NCI-H1048 (cell line): ENCODE measurements at regions not wholly inside any gene's neighbourhood (a gene's known extent, or its start where the extent isn't known, plus 50 kb on each side); places are given as distances from the start of the nearest gene placed in this dataset.

Experiments used
- DNase-seq: peaks from one replicate; lab custom pipeline; 2025; lab: John Stamatoyannopoulos, UW

DNA sequence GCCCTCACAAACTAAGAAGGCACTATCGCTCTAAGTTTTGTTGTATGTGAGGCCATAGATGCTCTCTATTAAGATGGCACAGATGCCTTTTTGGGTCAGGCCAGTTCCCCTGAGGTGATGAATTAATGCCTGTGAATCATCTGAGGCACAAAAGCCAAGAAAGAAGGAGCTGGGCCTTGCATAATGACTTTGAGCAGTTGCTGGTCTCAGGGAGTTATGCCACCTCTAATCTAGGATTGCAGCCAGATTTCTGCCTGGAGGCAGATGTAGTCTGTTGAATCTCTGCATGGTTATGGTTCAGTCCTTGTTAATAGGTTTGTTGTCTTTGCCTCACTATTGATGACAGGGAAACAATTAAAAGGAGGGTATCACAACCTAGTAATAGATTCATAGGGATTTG lies 168.1 kb upstream of the CHRM3 start:
- no peak for DNase-seq

DNA sequence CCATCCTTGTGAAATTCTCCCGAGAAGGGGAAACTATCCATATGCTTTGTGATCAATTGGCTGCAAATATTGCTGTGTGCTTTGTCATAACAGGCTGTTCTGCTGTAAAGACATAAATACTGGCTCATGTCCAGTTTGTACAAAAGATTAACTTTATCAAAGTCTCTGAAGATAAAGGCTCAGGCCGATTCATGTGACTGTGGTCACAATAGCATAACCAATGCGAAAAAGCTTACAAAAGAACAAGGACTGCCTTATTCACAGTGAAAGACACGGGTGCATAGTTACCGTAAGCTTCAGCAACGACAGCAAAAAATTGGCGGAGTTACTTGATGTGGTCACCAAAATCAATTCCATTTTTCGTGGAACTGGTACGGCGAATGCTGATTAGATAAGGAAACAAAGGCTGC lies 173.6 kb upstream of the CHRM3 start:
- no peak for DNase-seq

DNA sequence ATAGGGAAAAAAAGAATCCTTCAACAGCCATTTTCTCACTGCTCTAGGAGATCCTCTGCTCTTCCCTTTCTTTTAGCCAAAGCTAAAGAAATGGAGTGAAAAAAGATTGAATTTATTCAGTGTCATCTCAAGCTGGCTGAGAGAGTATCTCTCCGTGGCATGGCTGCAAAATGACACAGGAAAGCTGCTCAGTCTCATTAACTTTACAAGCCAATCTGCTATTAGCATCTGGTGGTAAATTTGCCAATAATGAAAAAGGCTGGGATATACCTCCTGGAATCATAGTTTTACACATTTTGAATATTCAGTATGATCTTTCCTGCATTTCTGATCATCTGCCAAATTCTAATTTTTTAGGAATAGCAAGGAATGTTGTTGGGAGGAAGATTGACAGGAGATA lies 176.8 kb upstream of the CHRM3 start:
- no peak for DNase-seq

DNA sequence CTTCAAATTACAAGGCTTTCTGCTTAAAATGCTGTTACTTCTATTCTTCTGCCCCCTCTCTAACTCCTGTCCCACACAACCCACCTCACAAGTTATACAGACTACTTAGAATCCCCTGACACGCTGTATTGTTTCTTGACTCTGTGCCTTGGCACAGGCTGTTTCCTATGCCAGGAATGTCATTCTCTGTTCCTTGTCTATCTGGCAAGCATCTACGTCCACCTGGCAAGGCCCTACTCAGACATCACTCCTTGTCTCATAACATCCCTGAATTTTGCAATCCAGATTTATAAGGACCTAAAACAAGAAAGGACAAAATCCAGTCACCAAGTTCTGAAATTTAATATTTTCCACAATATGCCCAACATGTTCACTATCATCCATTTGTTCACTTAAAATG lies 182.0 kb upstream of the CHRM3 start:
- DNase-seq: no peak

DNA sequence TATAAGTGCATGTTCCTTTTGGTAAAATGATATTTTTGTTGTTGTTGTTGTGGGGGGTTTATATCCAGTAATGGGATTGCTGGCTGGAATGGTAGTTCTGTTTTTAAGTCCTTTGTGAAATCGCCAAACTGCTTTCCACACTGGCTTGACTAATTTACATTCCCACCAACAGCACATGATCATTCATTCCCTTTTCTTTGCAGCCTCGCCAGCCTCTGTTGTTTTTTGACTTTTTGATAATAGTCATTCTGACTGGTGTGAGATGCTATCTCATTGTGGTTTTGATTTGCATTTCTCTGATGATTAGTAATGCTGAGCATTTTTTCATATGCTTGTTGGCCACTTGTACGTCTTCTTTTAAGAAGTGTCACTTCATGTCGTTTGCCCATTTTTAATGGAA lies 188.5 kb upstream of the CHRM3 start:
- DNase-seq: no peak

DNA sequence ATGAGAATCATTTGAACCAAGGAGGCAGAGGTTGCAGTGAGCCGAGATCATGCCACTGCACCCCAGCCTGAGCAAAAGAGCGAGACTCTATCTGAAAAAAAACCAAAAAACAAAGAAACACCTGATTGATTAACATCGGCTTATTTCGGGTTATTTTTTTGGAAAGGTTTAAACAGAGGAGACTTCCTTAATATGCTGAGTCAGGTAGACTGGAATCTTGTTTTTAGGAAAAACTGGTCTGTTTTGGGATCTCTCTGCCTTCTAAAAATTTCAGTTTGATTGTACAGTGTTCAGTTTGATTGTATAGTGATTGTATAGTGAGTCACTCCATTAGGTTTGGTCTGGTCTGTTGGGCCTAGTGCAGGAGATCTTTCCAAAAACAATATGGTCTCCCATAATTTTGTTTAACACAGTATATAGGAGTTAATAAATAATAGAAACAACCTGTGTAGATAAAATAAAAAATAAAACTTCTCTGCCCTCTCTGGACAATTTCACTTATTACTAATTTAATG lies 196.3 kb upstream of the CHRM3 start:
- no peak for DNase-seq

DNA sequence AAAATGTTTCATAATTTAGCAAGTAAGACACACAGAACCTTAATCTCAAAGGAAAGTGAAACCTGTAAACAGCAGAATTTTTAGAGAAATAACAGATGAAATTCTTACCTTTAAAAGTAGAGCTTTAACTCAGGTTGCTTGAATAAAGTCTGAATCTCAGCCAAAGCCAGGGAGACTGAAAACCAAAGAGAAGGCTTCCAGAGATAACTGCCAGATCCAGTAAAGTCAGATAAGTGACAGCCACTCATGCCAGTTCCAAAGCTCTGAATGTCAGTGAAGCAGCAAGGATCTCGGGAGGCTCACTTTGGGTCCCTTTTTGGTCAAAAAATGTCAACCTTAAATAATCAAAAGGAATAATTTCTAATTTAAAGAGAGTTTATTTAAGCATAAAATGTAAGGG lies 199.9 kb upstream of the CHRM3 start:
- no peak for DNase-seq

DNA sequence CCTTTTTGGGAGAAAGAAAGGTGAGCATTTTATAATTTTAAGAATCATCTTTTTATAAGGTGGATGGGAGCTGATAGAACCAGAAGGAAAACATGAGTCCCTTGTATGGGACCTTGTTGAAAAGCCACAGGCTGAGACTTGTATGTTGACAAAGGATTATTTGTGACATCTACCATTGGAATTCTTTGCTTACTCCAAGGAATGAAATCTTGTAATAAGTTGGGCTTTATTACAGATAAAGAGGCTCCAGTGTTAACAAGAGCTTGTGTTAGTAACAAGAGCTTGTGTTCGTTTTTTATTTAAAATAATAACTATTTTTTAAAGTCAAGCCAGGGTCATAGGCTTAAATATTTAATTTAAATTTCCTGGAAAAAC lies 201.1 kb upstream of the CHRM3 start:
- no peak for DNase-seq

DNA sequence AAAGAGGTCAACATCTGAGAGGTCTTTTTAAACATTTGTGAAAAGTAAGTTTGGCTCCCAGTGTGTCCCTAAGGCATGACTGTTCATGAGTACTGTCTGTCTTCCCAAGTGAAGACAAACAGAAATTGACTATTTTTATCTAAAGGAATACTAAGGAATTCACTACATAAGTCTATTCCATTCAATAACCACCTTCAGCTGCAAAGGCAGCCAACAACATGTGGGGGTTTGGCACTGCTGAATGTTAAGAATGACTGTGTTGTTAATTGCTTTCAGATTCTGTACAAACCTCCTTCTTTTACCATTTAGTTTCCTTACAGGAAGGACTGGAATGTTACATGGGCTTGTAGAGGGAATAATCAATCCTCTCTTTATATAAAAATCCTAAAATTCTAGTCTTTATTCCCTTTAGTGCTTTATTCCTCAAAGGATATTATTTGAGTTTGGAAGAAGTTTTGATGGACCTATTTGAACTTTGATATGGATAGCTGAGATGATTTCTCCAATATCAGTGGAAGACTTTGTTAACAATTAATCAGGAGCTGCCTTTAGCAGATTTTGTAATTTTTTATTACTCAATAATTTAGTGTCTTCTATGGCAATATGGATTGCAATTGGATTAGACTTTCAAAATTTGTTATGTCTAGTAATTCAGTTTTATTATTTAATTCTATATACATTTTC lies 201.7 kb upstream of the CHRM3 start:
- no peak for DNase-seq

DNA sequence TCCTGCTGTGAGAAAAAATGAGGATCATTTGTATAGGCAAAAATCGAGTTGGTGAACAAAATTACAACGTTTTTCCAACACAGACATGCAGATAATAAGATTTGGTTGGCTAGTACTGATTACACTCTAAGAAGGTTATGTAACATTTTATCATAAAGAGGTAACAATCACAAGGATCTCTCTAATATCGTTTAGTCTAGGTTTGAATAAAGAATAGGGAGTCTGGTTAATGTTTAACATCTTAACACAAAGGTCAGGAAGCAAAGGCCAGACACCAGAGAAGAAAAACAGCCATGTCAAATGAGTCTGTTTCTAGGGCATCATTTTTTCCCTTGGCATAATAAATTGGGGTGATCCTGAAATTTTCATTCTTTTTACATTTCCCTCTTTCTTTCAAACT lies 207.4 kb upstream of the CHRM3 start:
- DNase-seq: no peak

DNA sequence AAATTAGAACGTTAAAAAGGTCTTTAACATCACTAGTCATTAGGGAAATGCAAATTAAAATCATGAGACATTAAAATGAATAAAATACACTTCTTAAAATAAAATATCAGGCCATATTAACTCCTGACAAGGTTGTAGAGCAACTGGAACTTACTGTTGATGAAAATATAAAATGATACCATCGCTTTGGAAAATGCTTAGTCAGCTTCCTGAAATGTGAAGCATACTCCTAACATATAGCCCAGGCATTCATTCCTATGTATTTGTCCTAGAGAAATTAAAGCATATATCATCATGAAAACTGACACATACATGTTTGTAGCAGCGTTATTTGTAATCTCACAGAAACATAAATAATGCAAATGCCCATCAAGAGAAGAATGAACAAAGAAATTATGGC lies 211.5 kb upstream of the CHRM3 start:
- no peak for DNase-seq

DNA sequence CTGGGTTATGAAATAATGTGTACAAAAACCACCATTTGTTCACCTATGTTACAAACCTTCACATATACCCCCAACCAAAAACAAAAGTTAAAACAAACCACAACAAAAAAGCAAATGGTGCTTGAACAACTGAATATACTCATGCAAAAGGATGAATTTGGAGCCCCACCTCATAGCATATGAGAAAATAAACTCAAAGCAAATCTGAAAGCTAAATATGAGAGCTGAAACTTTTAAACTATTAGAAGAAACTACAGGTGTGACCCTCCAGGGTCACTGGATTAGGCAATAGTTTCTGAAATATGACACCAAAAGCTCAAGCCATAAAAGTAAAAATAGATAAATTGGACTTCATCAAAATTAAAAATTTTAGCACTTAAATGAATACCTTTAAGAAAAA lies 215.5 kb upstream of the CHRM3 start:
- no peak for DNase-seq

DNA sequence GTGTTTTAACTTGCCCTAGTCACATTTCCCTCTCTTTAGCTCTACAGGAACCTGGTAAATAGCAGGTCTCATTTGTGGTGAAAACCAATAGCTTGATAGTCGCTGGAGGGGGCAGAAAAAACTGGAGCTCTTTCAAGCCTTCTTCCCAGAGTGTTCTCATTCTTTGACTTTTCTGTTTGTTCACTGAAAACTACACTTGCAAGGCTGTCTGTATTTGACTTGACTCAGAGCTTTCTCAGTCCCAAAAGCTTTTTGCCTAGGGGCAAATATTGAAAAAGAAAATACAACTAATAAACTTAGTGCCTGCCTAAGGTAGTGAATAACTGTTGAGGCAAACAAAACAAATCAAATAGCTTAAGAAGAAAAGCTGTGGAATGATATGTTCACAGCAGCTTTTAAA lies 217.1 kb upstream of the CHRM3 start:
- DNase-seq: no peak

DNA sequence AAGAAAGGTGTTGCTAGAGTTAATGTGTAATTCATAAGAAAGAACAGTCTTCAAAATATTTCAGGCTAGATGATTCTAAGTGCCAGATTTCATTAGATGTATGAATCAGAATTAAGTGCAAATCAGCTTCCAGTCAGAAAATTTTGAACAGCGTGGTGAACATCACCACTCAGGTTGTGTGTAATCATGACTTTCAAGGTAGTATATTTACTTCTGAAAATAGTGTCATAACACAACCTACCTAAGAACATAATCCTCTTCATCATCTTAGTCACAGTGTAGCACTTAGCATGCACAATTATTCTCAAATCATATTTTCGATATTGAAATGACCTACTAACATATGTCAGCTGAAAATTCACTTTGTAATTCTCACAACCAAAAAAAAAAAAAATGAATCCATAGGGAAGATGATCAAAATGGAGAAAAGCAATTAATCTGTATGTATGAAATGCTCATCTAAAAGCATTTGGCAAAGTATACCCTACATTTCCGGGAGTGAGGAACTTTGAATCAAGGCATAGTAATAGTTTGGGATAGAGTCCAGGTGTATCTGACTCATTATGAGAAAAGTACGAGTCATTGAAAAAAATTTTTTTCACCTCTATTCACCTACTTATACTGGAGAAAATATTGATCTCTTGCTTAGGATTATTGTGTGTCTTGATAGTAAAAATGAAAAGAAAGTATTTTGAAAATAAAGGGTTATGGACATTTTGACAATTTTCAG lies 221.8 kb upstream of the CHRM3 start:
- no peak for DNase-seq

DNA sequence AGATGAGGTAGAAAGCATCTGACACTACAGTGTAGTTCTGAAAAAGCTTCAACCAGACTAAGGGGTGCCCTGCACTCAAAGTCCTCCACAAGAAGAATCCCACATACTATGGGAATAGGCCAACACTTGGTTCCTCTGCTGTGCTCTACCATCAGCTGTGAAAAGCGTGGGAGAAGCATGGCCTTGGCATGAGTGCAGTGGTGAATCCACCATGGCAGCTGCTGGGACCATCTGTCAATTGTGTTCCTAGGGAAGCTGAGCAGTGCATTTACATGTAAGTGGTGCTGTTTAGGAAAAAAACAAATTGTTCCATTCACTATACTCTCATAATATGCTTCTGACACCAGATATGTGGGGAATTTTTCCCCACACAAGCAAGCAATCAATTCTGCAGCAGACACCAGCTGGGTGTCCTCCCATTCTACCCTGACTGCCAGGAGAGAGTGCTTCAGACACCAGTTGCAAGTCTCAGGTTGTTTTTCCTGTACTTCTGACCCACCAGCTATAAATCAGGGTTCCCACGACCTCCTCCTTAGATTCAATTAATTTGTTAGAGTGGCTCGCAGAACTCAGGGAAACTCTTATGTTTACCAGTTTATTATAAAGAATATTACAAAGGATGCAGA lies 230.8 kb upstream of the CHRM3 start:
- no peak for DNase-seq

DNA sequence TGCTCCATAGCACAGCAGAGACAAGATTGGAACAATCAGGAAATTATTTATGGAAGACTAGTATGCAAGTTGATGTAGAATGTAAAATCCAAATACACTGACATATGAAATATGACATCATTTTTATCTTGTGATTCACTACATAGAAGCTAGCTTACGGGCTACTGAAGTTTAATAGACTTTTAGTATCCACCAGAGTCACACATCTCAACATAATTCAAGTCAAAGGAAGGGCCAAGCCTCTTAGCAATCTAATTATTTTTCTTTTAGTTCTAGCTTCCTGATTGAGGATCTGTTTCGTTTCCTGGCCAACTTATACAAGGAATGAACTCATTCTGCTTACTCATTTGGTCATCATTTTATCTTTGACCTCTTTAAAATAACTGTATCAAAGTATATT lies 234.4 kb upstream of the CHRM3 start:
- DNase-seq: no peak

DNA sequence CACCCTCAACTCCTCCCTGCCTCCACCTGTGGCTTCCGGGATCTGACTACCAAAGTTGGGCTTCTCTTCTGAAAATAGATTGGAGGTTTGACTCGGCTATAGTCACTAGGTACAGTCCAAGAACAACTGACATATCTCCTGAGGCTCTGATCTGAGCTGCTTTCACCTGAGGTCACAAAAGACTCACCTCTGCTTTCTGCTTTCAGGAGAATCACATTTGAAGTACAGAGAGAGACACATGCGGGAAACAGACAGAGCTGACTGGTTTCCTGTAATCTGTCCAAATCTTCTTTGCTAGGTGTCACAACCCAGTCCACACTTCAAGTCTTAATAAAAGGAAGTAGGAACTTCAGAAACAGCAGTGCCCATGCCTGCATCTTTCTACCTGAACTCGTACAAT lies 245.4 kb upstream of the CHRM3 start:
- DNase-seq: no peak

DNA sequence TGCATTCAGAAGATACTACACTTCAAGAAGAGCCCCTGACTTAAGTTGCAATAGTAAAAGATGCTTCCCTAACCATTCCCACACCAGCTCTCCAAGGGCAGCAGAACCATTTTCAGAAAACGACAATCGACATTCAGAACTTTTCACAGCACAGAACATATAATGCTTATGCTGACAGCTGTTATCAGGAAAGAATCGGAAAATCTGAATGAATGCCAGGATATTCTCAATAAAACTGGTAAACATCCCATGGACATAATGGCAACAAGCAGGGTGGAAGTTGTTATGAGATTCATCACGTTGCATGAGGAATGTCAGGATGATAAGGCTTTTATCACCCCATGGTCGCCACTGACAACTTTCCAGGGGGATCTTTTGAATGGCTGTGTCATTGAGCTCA lies 246.6 kb upstream of the CHRM3 start:
- DNase-seq: no peak

DNA sequence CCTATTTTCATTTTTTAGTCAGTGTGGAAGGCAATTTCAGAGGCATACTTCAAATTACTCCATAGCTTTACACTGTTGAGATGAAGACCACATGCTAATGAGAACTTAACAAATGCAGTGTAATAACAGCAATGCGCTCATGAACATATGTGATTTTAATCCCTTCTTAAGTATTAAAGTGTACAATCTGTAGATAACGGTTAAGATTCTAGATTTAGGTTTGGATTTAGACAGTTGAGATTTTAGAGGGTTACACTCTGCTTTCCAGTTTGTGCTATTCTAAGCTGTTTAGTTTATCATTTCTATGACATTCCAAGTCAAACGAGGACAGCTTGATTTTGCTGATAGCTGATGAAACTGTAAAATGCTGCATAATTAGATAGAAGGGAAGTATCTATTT lies 257.8 kb upstream of the CHRM3 start:
- no peak for DNase-seq

DNA sequence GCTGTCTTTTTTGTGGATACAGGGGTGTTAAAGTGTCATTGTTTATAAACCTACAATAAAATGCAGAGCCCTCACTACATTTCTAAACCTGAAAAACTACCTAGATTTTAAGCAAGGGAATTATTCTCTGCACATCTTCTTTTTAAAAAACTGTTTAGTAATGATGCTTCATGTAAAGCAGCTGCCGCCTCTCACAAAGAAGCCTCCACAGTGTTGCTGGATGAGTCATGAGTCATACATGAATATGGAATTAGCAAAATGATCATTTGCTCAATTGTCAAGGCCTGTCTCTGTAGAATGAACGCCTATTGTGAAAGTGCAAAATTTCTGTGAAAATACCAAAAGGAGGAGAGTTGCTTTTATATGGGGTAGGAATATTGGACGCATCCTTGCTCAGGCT lies 259.5 kb upstream of the CHRM3 start:
- no peak for DNase-seq

DNA sequence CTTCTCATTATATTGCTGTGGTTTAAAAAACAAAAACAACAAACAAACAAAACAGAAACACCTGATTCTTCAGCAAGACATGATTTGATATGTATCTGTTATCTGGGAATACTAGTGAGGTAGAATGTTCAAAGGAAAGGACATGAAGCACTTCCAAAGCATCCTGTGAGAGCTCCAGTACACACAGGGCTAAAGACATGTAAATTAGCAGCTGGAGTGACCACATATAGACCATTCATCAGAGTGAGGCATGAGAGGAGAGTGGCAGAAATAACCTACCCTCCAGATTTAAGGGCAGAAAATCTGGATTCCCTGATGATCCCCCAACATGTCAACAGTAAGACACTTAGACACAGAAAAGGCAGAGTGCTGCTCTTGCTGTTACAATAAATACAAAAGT lies 260.5 kb upstream of the CHRM3 start:
- no peak for DNase-seq

DNA sequence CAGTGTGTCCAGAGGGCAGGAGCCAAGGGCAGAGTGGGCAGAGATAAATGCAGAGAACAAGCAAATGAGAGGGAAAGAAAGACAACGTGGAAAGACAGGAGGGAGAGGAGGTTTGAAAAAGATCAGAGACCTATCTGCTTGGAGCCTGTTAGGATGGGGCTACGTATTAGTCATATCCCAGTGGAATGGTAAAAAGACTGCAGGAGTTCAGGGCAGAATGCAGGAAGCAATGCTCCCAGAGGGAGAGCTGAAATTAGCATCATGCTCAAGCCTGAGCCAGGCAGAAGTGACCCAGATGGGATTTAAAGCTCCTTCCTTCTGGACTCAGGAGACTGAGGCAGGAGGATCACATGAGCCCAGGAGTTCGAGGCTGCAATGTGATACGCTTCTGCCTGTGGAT lies 261.3 kb upstream of the CHRM3 start:
- DNase-seq: no peak

DNA sequence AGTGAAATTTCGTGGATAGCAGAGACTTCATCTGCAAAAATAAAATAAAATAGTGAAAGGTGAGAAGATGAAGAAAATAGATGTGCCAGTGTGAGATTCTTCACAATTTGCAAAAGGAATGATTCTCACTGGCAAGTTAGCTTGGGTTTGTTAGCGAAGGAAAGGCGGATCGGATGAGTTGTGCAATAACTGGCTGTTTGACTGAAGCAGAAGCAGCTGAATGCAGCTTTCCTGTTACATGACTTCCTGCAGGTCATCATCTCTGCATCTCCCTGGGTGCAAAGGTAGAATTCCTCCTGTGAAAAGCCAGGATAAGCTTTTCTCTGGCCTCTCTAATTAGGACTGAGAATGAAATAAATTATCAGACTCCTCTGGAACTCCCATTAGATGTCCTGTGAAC lies 263.1 kb upstream of the CHRM3 start:
- no peak for DNase-seq
